MCF 10A (cell line): ENCODE measurements at regions not wholly inside any gene's neighbourhood (a gene's known extent, or its start where the extent isn't known, plus 50 kb on each side); places are given as distances from the start of the nearest gene placed in this dataset.
A peak's percentile ranks its signal among the peaks of the same experiment; 100 is the strongest.

Source experiments
- BruUV-seq: library from RNA; stranded (reverse); fragments of 400-500 nt; replicated peaks from 2 replicates; lab custom pipeline; 2021; lab: Mats Ljungman, UMichigan
- CTCF ChIA-PET: fragments of 300-600 bp; sonication (Branson Sonifier 250); formaldehyde crosslinking; extraction: SDS; loops from one replicate; lab custom pipeline; 2021; ENCODE audit warnings: antibody characterized with exemption, inconsistent platforms; lab: Yijun Ruan, JAX
- POLR2A ChIA-PET: fragments of 300-600, 350-650 bp; sonication (Branson Sonifier 250); formaldehyde crosslinking; extraction: SDS; loops from one replicate; lab custom pipeline; 2020; ENCODE audit warnings: antibody characterized with exemption, inconsistent platforms; lab: Yijun Ruan, JAX
- DNase-seq: peaks from one replicate; pipeline ENCODE4 v3.0.0-alpha.2; 2018; ENCODE audit not compliant: unreplicated experiment
- H3K27ac Mint-ChIP-seq: one replicate; pipeline ENCODE4 v1.8.0; 2022; ENCODE audit warnings: mild to moderate bottlenecking, low read depth, mixed read lengths; ENCODE audit not compliant: unreplicated experiment
- H3K27me3 Mint-ChIP-seq: one replicate; pipeline ENCODE4 v1.8.0; 2022; ENCODE audit warnings: mixed read lengths; ENCODE audit not compliant: insufficient read depth, unreplicated experiment
- H3K36me3 Mint-ChIP-seq: one replicate; pipeline ENCODE4 v1.8.0; 2022; ENCODE audit warnings: mild to moderate bottlenecking, moderate library complexity, mixed read lengths; ENCODE audit not compliant: insufficient read depth, unreplicated experiment
- H3K4me1 Mint-ChIP-seq: one replicate; pipeline ENCODE4 v1.8.0; 2022; ENCODE audit warnings: mixed read lengths; ENCODE audit not compliant: insufficient read depth, unreplicated experiment
- H3K4me3 Mint-ChIP-seq: one replicate; pipeline ENCODE4 v1.8.0; 2022; ENCODE audit warnings: mild to moderate bottlenecking, moderate library complexity, mixed read lengths; ENCODE audit not compliant: unreplicated experiment
- H3K9me3 Mint-ChIP-seq: one replicate; pipeline ENCODE4 v1.8.0; 2022; ENCODE audit warnings: mixed read lengths; ENCODE audit not compliant: unreplicated experiment
- intact Hi-C: fragments of 100-400 bp; cut with micrococcal nuclease; formaldehyde crosslinking; loops from 2 replicates; pipeline ENCODE4 v1.14.1; 2022
- TF ChIP-seq, protein P1 (sequence below): fragments of 200-600 bp; IDR thresholded peaks from one replicate; pipeline ENCODE4 v1.8.0; 2022; ENCODE audit warnings: antibody characterized with exemption, mild to moderate bottlenecking; ENCODE audit not compliant: unreplicated experiment

DNA sequence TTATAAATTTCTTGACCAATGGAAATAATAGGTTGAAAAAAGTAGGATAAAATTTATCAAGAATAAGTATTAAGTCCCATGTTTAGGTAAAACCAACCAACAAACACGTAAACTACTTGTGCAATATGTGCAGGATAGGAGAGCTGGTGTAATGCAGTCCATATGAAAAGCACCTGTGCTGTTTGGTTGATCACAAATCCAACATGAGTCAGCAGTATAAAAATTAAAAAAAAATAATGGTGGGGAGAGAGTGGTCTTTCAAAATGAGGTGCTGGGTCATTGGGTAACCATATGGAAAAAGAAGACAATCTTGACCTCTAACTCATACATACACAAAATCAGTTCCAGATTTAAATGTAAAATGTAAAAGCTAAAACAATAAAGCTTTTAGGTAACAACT, 181.8 kb downstream of the HS3ST3B1 start:
- no peaks in the 10 kb centered on the region for H3K27me3 Mint-ChIP-seq
- TF ChIP-seq, protein P1, sequence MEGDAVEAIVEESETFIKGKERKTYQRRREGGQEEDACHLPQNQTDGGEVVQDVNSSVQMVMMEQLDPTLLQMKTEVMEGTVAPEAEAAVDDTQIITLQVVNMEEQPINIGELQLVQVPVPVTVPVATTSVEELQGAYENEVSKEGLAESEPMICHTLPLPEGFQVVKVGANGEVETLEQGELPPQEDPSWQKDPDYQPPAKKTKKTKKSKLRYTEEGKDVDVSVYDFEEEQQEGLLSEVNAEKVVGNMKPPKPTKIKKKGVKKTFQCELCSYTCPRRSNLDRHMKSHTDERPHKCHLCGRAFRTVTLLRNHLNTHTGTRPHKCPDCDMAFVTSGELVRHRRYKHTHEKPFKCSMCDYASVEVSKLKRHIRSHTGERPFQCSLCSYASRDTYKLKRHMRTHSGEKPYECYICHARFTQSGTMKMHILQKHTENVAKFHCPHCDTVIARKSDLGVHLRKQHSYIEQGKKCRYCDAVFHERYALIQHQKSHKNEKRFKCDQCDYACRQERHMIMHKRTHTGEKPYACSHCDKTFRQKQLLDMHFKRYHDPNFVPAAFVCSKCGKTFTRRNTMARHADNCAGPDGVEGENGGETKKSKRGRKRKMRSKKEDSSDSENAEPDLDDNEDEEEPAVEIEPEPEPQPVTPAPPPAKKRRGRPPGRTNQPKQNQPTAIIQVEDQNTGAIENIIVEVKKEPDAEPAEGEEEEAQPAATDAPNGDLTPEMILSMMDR, result no peak
- peaks cover 8% of the 10 kb centered on the region for H3K9me3 Mint-ChIP-seq
- POLR2A ChIA-PET, result interaction anchor here (0.7 kb wide), 1 partner anchor 160 kb away, joined by 3 read pairs; no protein-coding TSS in a partner anchor
- no peak overlapping the region for H3K27ac Mint-ChIP-seq
- BruUV-seq, result no TSS peak
- no peaks in the 10 kb centered on the region for H3K4me1 Mint-ChIP-seq
- CTCF ChIA-PET, result interaction anchor here (0.6 kb wide), 1 partner anchor 16 kb away, joined by 3 read pairs; no protein-coding TSS in a partner anchor
- intact Hi-C loops, result no loop called here
- H3K4me3 Mint-ChIP-seq, result no peak overlapping the region
- DNase-seq, result no peak
- H3K36me3 Mint-ChIP-seq, result no peaks in the 10 kb centered on the region

DNA sequence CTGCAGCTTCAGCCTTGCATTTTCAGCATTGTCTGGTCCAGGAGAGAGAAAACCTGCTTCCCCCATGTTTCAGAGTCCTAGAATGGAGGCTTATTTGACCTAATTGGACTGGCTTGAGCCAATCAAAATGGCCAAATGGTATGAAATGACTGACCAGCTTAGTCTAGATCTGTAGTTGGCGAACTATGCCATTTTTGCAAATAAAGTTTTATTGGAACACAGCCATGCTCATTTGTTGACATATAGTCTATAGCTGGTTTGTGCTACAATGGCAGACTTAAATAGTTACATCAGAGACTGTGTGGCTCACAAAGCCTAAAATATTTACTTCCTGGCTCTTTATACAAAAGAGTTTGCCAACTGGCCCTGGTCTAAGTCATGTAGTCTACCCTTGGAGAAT, 180.8 kb downstream of the HS3ST3B1 start:
- ChIA-PET CTCF (no interaction called here), POLR2A (no interaction called here)
- intact Hi-C loops, result no loop called here
- H3K9me3 Mint-ChIP-seq, result peaks cover 8% of the 10 kb centered on the region
- H3K4me3 Mint-ChIP-seq, result no peak overlapping the region
- DNase-seq, result no peak
- no peaks in the 10 kb centered on the region for H3K4me1 Mint-ChIP-seq
- TF ChIP-seq, protein P1, result no peak
- BruUV-seq, result no TSS peak
- H3K27me3 Mint-ChIP-seq, result no peaks in the 10 kb centered on the region
- no peaks in the 10 kb centered on the region for H3K36me3 Mint-ChIP-seq
- no peak overlapping the region for H3K27ac Mint-ChIP-seq

DNA sequence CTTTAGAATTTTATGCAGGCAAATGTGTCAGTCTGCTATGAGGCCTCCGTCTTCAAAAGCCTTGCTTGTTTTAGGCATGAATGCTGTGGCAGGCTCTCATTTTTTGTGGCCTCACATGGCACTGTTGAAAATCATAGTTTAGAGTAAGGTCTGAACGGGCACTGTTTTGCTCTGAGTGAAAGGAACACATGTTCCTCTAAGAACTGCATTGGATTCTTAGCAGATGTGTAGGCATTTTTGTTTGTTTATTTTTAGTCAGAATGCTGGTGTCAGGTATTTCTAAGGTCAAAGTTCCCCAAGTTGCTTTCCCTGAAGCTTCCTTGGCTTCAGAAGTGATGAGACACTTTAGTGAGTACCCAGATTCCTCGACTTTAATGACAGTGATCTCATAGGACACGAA, 173.7 kb downstream of the HS3ST3B1 start:
- H3K27ac Mint-ChIP-seq, result no peak overlapping the region
- peaks cover 13% of the 10 kb centered on the region for H3K4me1 Mint-ChIP-seq
- CTCF ChIA-PET, result interaction anchor here (0.5 kb wide), 1 partner anchor 278 kb away, joined by 4 read pairs; no protein-coding TSS in a partner anchor
- BruUV-seq, result no TSS peak
- intact Hi-C loops, result no loop called here
- H3K4me3 Mint-ChIP-seq, result no peak overlapping the region
- no peaks in the 10 kb centered on the region for H3K27me3 Mint-ChIP-seq
- no peaks in the 10 kb centered on the region for H3K36me3 Mint-ChIP-seq
- TF ChIP-seq, protein P1, result no peak
- POLR2A ChIA-PET, result interaction anchor here (0.5 kb wide), 1 partner anchor 30 kb away, joined by 3 read pairs; no protein-coding TSS in a partner anchor
- peak; percentile 7 for DNase-seq
- H3K9me3 Mint-ChIP-seq, result no peaks in the 10 kb centered on the region

DNA sequence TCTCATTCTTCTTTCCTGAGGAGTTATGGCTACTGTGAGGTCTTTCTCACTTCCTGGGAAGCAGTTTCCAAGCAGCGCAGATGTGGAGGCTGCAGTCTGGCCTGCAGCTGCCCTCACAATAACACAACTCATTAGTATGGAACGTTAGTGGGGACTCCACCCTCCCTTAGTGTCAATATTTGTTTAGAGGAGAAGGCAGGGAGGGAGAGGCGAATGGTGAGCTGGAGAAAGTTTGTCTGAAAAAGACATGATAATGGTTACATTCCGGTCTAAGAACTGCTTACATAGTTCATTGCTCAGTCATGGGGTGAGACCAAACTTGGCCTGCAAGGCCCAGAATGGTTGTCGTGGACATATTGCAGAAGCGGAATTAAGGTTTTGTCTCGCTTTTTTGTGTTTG, 170.2 kb downstream of the HS3ST3B1 start:
- POLR2A ChIA-PET, result no interaction called here
- no peaks in the 10 kb centered on the region for H3K9me3 Mint-ChIP-seq
- CTCF ChIA-PET, result no interaction called here
- intact Hi-C loops, result no loop called here
- no peaks in the 10 kb centered on the region for H3K27me3 Mint-ChIP-seq
- no TSS peak for BruUV-seq
- peaks cover 13% of the 10 kb centered on the region for H3K4me1 Mint-ChIP-seq
- H3K4me3 Mint-ChIP-seq, result no peak overlapping the region
- DNase-seq, result peak; percentile 51
- H3K36me3 Mint-ChIP-seq, result no peaks in the 10 kb centered on the region
- TF ChIP-seq, protein P1, result no peak
- H3K27ac Mint-ChIP-seq, result peak overlapping the region; percentile 41
